ENCODE measurements at regions not wholly inside any gene's neighbourhood (a gene's known extent, or its start where the extent isn't known, plus 50 kb on each side); places are given as distances from the start of the nearest gene placed in this dataset.
A peak's percentile ranks its signal among the peaks of the same experiment; 100 is the strongest.

GRCh38 chr2:75309596-75310463 lies 110.5 kb upstream of the TACR1 start:
- Histone ChIP-seq H3K4me2 (ENCODE audit: extremely low read depth, insufficient read depth, low read length) (no peak overlapping the region), H2AFZ (ENCODE audit: low read length) (no peak overlapping the region), H3K27ac (ENCODE audit: insufficient read depth, low read length) (no peak overlapping the region), H3K79me2 (ENCODE audit: control insufficient read depth, insufficient read depth, low read length) (no peaks in the 10 kb centered on the region), H4K20me1 (ENCODE audit: control insufficient read depth, extremely low read depth, insufficient read depth, low read length) (no peaks in the 10 kb centered on the region), H3K4me3 (replicated peaks in 1 of 4; ENCODE audit: control extremely low read depth in 1 of 4, insufficient read depth in 1 of 4, low read depth in 3 of 4, low read length in 4 of 4) (no peak overlapping the region), H3K4me1 (ENCODE audit: control insufficient read depth, extremely low read depth, insufficient read depth, low read length) (peaks cover 2% of the 10 kb centered on the region), H3K36me3 (ENCODE audit: control insufficient read depth, insufficient read depth, low read length) (no peaks in the 10 kb centered on the region), H3K27me3 (ENCODE audit: control insufficient read depth, insufficient read depth, low read length) (no peaks in the 10 kb centered on the region), H3K9ac (ENCODE audit: insufficient read depth, low read length) (no peak overlapping the region), H3K9me3 (ENCODE audit: control insufficient read depth, insufficient read depth, low read depth, low read length) (no peaks in the 10 kb centered on the region)
- TF ChIP-seq EZH2 (IDR thresholded peaks at IDR 0.05; ENCODE audit: low read length, missing control alignments) (no peak), CTCF (conservative IDR thresholded peaks at IDR 0.05 in 1 of 2, IDR thresholded peaks at IDR 0.05 in 1 of 2; ENCODE audit: low read depth in 1 of 2, low read length in 2 of 2) (no peak)
- peak; percentile 27 to 41 for DNase-seq (ENCODE audit: low read depth in 2 of 2)

GRCh38 chr2:75303227-75303626 lies 103.9 kb upstream of the TACR1 start:
- Histone ChIP-seq H4K20me1 (ENCODE audit: control insufficient read depth, extremely low read depth, insufficient read depth, low read length) (no peaks in the 10 kb centered on the region), H3K27ac (ENCODE audit: insufficient read depth, low read length) (no peak overlapping the region)
- TF ChIP-seq EZH2 (IDR thresholded peaks at IDR 0.05; ENCODE audit: low read length, missing control alignments) (no peak), CTCF (conservative IDR thresholded peaks at IDR 0.05 in 1 of 2, IDR thresholded peaks at IDR 0.05 in 1 of 2; ENCODE audit: low read depth in 1 of 2, low read length in 2 of 2) (no peak)

GRCh38 chr2:75294362-75294761 lies 95.0 kb upstream of the TACR1 start:
- no peaks in the 10 kb centered on the region for H3K9me3 ChIP-seq (ENCODE audit: control insufficient read depth, insufficient read depth, low read depth, low read length)
- DNase-seq (ENCODE audit: low read depth in 2 of 2), result peak in 1 of 2 donors; percentile 30
- TF ChIP-seq CTCF (conservative IDR thresholded peaks at IDR 0.05 in 1 of 2, IDR thresholded peaks at IDR 0.05 in 1 of 2; ENCODE audit: low read depth in 1 of 2, low read length in 2 of 2), result no peak
- no peak for TF ChIP-seq EZH2 (IDR thresholded peaks at IDR 0.05; ENCODE audit: low read length, missing control alignments)

More at GRCh38 chr2:75303227-75303626, 103.9 kb upstream of the TACR1 start:
- no peak overlapping the region for H3K4me2 ChIP-seq (ENCODE audit: extremely low read depth, insufficient read depth, low read length)
- no peak overlapping the region for H2AFZ ChIP-seq (ENCODE audit: low read length)
- no peaks in the 10 kb centered on the region for H3K9me3 ChIP-seq (ENCODE audit: control insufficient read depth, insufficient read depth, low read depth, low read length)
- no peaks in the 10 kb centered on the region for H3K79me2 ChIP-seq (ENCODE audit: control insufficient read depth, insufficient read depth, low read length)
- H3K4me3 ChIP-seq (replicated peaks in 1 of 4; ENCODE audit: control extremely low read depth in 1 of 4, insufficient read depth in 1 of 4, low read depth in 3 of 4, low read length in 4 of 4), result no peak overlapping the region
- H3K27me3 ChIP-seq (ENCODE audit: control insufficient read depth, insufficient read depth, low read length), result no peaks in the 10 kb centered on the region
- H3K36me3 ChIP-seq (ENCODE audit: control insufficient read depth, insufficient read depth, low read length), result no peaks in the 10 kb centered on the region
- no peaks in the 10 kb centered on the region for H3K4me1 ChIP-seq (ENCODE audit: control insufficient read depth, extremely low read depth, insufficient read depth, low read length)
- no peak overlapping the region for H3K9ac ChIP-seq (ENCODE audit: insufficient read depth, low read length)
- no peak for DNase-seq (ENCODE audit: low read depth in 2 of 2)

More at GRCh38 chr2:75294362-75294761, 95.0 kb upstream of the TACR1 start:
- Histone ChIP-seq H3K4me1 (ENCODE audit: control insufficient read depth, extremely low read depth, insufficient read depth, low read length) (peaks cover 2% of the 10 kb centered on the region), H2AFZ (ENCODE audit: low read length) (no peak overlapping the region), H3K9ac (ENCODE audit: insufficient read depth, low read length) (no peak overlapping the region), H3K4me3 (replicated peaks in 1 of 4; ENCODE audit: control extremely low read depth in 1 of 4, insufficient read depth in 1 of 4, low read depth in 3 of 4, low read length in 4 of 4) (no peak overlapping the region), H4K20me1 (ENCODE audit: control insufficient read depth, extremely low read depth, insufficient read depth, low read length) (no peaks in the 10 kb centered on the region), H3K79me2 (ENCODE audit: control insufficient read depth, insufficient read depth, low read length) (no peaks in the 10 kb centered on the region), H3K36me3 (ENCODE audit: control insufficient read depth, insufficient read depth, low read length) (no peaks in the 10 kb centered on the region), H3K4me2 (ENCODE audit: extremely low read depth, insufficient read depth, low read length) (no peak overlapping the region), H3K27me3 (ENCODE audit: control insufficient read depth, insufficient read depth, low read length) (no peaks in the 10 kb centered on the region), H3K27ac (ENCODE audit: insufficient read depth, low read length) (no peak overlapping the region)

All from fibroblast of lung (primary cell).